HG03439 (cell line): ENCODE measurements at regions not wholly inside any gene's neighbourhood (a gene's known extent, or its start where the extent isn't known, plus 50 kb on each side); places are given as distances from the start of the nearest gene placed in this dataset.

Source experiments
- ATAC-seq: cut with Tn5 transposase; IDR thresholded peaks from one replicate; pipeline ENCODE4 v1.9.1; 2021; ENCODE audit warnings: mild to moderate bottlenecking, moderate library complexity; ENCODE audit not compliant: unreplicated experiment

GRCh38 chr12:127328867-127329266, 938.1 kb upstream of the TMEM132C start:
- ATAC-seq: no peak

DNA sequence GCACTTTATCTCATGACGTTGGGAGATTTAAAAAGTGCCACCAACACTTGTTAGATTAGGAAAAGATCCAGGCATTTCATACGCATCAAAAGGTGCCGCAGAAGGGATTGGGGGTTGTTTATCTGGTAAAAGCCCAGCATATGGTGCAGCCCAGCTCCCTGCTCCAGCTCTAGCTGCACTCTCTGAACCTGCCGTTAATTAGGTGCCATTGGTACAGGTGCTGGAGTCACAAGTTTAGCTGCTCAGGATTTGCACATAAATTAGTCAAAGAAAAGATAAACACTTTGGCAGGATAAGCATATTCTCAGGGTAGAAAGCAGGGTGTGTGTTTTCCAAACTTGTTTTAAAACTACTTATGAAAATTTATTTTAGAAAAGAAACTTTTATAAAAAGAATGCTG, 932.6 kb upstream of the TMEM132C start:
- no peak for ATAC-seq

GRCh38 chr12:127334912-127335644, 931.9 kb upstream of the TMEM132C start:
- ATAC-seq: no peak

- ATAC-seq: no peak
Measured at GRCh38 chr12:127336416-127336815, 930.6 kb upstream of the TMEM132C start.

DNA sequence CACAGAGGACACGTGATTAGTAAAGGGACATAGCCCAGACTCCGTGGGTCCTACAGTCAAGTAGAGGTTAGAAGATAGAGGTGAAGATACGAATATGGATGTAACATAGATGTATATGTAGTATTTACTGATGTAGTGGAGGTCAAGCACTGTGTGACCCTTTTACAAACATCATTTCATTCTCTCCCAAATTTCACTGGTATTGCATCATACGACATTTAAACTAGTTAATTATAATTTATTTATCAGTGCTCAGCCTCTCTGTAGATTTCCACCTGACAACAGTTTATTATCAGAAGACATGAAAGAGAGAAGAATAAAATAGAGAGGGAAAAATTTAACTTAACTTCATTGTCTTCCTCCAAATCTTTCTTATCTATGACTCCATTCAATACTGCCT, 927.9 kb upstream of the TMEM132C start:
- ATAC-seq: no peak

- ATAC-seq: no peak
Measured at GRCh38 chr12:127340381-127340780, 926.6 kb upstream of the TMEM132C start.

DNA sequence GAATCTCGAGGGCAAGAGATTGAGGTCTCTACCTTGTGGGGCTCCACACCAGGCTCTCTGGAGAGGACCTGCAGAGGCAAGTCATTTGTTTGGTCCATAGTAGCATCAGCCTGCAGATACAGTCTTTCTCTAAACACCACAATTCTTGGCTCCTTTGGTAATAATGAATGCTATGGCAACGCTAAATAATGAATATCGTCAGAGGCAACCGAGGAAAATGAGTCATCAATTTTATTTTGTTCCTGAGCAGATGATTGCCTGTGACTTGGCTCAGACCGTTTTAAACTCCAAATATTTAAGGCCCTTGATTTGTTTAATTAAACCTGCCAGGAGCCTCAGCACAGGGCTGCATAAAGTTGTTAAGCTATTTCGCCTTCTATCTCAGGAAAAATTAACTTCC, 924.1 kb upstream of the TMEM132C start:
- no peak for ATAC-seq

DNA sequence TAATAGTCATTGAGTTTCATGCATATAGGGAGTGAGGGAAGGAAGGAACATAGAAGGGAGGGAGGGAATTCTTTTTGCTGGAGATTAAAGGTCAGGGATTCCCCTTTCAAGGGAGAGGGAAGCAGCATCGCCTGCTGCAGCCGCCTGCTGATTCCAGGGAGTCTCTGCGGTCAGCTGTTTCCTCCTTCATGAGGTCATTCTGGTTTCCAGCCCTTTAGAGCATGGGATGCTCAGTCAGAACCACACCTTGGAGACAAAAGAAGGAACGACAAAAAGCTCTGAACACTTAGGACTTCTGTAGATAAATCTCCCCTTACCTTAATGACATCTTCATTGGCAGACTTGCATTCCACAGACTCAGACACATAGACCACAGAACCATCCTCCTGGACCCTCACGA, 923.0 kb upstream of the TMEM132C start:
- ATAC-seq: no peak

DNA sequence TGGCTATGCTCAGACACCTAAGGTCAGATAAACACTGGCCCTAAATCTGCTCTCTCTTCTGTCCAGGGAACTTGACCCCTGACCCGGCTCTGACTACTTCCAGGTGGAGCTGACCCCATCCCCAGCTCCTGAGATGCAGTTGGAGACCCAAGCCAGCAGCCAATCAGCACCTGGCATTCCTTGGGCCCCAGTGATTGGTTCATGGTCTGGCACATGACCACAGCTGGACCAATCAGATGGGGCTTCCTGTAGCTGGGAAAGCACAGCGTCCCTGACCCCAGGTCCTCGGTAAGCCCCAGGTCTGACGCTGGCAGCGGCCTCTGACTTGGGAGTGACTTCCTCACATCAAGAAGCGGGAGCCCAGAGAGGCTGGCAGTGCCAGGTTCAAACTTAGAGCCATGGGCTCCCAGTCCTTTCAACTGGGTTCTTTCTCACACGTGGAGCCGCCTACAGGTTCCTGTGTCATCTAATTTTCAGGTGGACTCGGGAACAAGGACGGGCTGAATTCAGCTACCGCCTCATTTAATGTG, 915.4 kb upstream of the TMEM132C start:
- ATAC-seq: no peak

- ATAC-seq: no peak
Measured at GRCh38 chr12:127355061-127355841, 911.7 kb upstream of the TMEM132C start.

- ATAC-seq: no peak
Measured at GRCh38 chr12:127358888-127359287, 908.1 kb upstream of the TMEM132C start.

DNA sequence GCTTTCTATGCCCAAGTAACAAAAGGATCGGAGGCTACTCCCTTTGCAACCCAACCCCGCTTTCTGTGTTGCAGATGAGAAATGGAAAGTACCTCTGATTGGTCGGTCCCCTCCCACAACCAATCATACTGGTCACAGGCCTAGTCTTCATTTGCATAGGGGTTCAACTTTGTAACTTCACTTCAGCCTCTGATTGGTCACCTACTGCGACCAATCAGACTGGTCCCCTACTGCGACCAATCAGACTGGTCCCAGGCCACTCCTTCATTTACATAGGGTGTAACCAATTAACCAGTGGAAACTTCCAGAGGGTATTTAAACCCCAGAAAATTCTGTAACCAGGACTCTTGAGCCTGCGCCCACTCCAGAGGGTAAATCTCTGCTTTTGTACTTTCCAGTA, 906.4 kb upstream of the TMEM132C start:
- ATAC-seq: no peak

DNA sequence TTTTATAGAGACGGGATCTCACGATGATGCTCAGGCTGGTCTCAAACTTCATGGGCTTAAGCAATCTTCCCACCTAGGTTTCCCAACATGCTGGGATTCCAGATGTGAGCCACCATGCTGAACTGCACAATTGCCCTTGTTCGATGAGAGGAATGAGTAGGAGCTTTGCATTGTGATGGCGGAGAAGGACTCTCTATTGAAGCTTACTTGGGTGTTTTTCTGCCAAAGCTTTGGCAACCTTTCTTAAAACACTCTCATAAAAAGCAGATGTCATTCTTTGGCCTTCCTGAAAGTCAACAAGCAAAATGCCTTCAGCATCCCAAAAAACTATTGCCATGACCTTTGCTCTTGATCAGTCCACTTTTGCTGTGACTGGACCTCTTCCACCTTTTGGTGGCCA, 904.8 kb upstream of the TMEM132C start:
- no peak for ATAC-seq

- ATAC-seq: no peak
Measured at GRCh38 chr12:127363392-127363791, 903.6 kb upstream of the TMEM132C start.

DNA sequence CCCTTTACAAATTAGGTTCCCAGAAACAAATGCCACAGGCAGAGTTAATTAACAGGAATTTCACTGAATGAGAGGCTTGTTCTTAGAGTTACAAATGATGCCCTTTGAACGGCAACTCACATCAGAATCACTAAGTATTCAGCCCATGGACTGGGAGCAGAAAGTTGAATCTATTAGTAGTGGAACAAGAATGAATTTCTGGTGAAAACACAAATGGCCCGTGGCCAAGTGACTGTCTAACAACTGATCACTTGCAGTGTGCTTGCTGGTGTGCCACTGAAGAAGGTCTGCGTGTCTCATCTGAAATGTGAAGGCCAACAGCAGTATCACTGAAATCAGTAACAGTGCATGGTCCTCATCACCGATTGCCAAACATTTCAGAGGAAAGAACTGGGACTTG, 893.4 kb upstream of the TMEM132C start:
- no peak for ATAC-seq

DNA sequence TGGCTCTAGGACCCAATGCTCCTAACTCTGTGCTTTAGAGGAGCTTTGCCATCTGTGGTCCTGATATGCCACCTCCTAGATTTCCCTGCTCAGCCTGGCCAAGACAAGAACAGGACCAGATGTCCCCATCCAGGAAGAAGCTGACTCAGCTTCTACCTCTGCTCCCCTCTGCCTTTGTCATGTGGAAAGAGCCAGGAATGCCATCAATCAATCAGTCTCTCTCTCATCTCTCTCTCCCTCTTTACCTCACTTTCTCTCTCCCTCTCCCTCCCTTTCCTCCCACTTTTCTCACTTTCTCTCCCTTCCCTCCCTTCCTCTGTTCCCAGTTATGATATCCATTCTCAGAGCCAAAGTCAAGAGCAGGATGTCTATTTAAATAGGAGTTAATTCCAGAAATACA, 892.5 kb upstream of the TMEM132C start:
- no peak for ATAC-seq

- no peak for ATAC-seq
Measured at GRCh38 chr12:127381043-127381668, 885.8 kb upstream of the TMEM132C start.

DNA sequence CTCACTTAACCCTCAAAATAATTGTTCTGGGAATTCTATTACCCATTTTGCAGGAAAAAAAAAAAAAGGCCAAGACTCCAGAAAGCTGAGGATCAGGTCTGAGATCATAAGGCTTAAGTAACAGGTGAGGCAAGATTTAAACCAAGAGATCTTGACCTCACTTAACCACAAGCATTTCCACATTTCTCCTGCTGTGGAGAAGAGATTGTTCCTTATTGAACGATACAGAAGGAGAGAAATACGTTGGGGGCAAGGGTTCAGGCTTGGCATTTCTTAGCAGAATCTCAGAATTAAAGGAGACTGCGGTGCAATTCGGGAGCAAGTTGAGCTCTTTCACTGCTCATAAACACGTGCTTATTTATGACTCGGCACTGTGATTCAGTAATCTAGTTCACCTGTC, 885.3 kb upstream of the TMEM132C start:
- no peak for ATAC-seq

DNA sequence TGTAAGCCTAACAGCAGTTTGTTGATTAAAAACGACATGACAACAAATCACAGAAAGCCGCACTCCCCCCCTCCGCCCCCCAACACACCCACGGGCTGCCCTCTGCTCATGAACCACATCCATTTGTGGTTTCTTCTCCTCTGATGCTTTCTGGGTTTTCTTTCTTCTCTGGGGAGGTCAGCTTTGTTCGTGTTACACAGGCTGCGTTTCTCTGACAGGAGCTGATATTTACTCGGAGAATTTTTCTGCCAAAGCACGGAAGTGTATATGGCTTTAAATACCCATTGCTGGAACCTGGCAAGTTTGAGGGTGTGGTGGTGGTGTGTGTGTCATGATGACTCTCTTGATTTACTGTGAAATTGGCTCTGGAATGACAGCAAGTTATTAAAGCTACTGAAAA, 883.7 kb upstream of the TMEM132C start:
- no peak for ATAC-seq

DNA sequence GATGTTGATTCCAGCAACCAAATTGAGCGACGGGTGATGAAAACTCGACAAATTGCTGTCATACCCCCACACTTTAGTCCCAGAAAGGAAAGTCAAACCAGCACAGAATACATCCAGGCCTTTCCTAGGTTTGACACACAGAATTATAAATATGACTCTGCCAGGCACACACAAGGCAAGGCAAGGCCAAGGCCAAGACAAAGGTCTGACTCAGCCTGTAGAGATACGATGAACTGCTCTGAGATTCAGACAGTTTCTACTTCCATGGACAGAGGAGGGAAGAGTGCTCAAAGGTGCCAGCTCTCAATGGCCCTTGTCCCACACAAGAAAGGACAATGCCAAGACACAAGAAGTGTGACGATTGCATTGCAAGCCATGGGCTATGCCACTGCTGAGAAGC, 880.2 kb upstream of the TMEM132C start:
- no peak for ATAC-seq

GRCh38 chr12:127388985-127389384, 878.0 kb upstream of the TMEM132C start:
- ATAC-seq: no peak

DNA sequence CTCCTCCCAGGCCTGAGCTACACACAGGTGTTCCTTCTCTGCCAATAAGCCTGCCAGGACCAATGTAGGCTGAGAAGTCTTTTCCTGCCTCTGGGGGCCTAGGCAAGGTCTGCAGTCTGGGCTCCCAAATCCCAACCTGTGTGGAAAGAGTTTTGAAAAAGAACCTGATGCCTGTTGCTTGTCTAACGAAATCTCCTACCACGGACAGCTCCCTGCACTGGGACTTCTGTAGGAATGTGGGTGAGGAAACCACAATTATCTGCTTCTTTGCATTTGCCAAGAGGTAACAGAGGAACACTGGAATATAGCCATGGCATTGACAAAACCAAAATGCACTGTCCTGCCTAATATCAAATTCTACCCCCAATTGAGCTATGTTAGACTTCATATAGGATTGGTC, 877.0 kb upstream of the TMEM132C start:
- ATAC-seq: no peak
